G401 (cell line): ENCODE measurements at regions not wholly inside any gene's neighbourhood (a gene's known extent, or its start where the extent isn't known, plus 50 kb on each side); places are given as distances from the start of the nearest gene placed in this dataset.
"Not testable (repeated sequence)": the region's sequence is repeated elsewhere in the genome, so short reads cannot be mapped to it uniquely, and the experiment has no call there.

Source experiments
- DNase-seq: peaks from one replicate; pipeline ENCODE4 v3.0.0-alpha.2; 2015; ENCODE audit warnings: low spot score
- in situ Hi-C: cut with HindIII; loops from 2 replicates; pipeline ENCODE4 v1.10.0; 2016; ENCODE audit warnings: low sequenced_read_pairs, mixed read lengths

GRCh38 chr15:87689716-87690115, 566.8 kb downstream of the NTRK3 start:
- in situ Hi-C loops = no loop called here
- DNase-seq = no peak

- in situ Hi-C loops = no loop called here
- no peak for DNase-seq
Observed at GRCh38 chr15:87687523-87687870, 569.0 kb downstream of the NTRK3 start.

- DNase-seq = no peak
- in situ Hi-C loops = no loop called here
Observed at GRCh38 chr15:87686841-87687522, 569.6 kb downstream of the NTRK3 start.

GRCh38 chr15:87686339-87686738, 570.2 kb downstream of the NTRK3 start:
- in situ Hi-C loops = no loop called here
- DNase-seq = no peak

GRCh38 chr15:87682527-87682926, 574.0 kb downstream of the NTRK3 start:
- DNase-seq = no peak
- in situ Hi-C loops = no loop called here

GRCh38 chr15:87681104-87681503, 575.4 kb downstream of the NTRK3 start:
- no peak for DNase-seq
- in situ Hi-C loops = no loop called here

GRCh38 chr15:87680208-87680607, 576.3 kb downstream of the NTRK3 start:
- no peak for DNase-seq
- in situ Hi-C loops = no loop called here

- in situ Hi-C loops = no loop called here
- DNase-seq = no peak
Observed at GRCh38 chr15:87675271-87675670, 581.3 kb downstream of the NTRK3 start.

GRCh38 chr15:87672309-87673288, 583.9 kb downstream of the NTRK3 start:
- peak; percentile 20 for DNase-seq
- in situ Hi-C loops = no loop called here

GRCh38 chr15:87671289-87671688, 585.2 kb downstream of the NTRK3 start:
- in situ Hi-C loops = no loop called here

GRCh38 chr15:87669846-87670245, 586.7 kb downstream of the NTRK3 start:
- in situ Hi-C loops = no loop called here
- peak; percentile 57 for DNase-seq

More at GRCh38 chr15:87671289-87671688, 585.2 kb downstream of the NTRK3 start:
- DNase-seq = no peak

- in situ Hi-C loops, DNase-seq: not testable (repeated sequence)
Observed at GRCh38 chr15:87668768-87669564, 587.6 kb downstream of the NTRK3 start.

- DNase-seq = no peak
- in situ Hi-C loops = no loop called here
Observed at GRCh38 chr15:87667643-87668042, 588.9 kb downstream of the NTRK3 start.

- DNase-seq = no peak
- in situ Hi-C loops = no loop called here
Observed at GRCh38 chr15:87662575-87662974, 594.0 kb downstream of the NTRK3 start.

GRCh38 chr15:87661454-87662355, 594.8 kb downstream of the NTRK3 start:
- in situ Hi-C loops = no loop called here
- DNase-seq = no peak

- DNase-seq = no peak
- in situ Hi-C loops = no loop called here
Observed at GRCh38 chr15:87660251-87661129, 596.0 kb downstream of the NTRK3 start.

- no peak for DNase-seq
- in situ Hi-C loops = no loop called here
Observed at GRCh38 chr15:87656372-87656771, 600.2 kb downstream of the NTRK3 start.

- in situ Hi-C loops = no loop called here
- no peak for DNase-seq
Observed at GRCh38 chr15:87653646-87654045, 602.9 kb downstream of the NTRK3 start.
